Common myeloid progenitor, CD34-positive (primary cell): ENCODE measurements at regions not wholly inside any gene's neighbourhood (a gene's known extent, or its start where the extent isn't known, plus 50 kb on each side); places are given as distances from the start of the nearest gene placed in this dataset.

Experiments
- CTCF ChIA-PET: fragments of 350-600 bp; sonication (Branson Sonifier 250); formaldehyde crosslinking; loops from one replicate; lab custom pipeline; 2021; ENCODE audit warnings: antibody characterized with exemption; lab: Charles Lee
- POLR2A ChIA-PET: fragments of 350-600 bp; sonication (Branson Sonifier 250); formaldehyde crosslinking; loops from one replicate; lab custom pipeline; 2021; ENCODE audit warnings: antibody characterized with exemption; lab: Charles Lee
- DNase-seq, 3 donors: peaks; one replicate each; pipeline versions ENCODE4 v3.0.0 to v3.0.0-alpha.2; 2013
- H3K27ac ChIP-seq, 2 experiments: 1 replicate in 1 of 2; 2 replicates in 1 of 2; pipeline ENCODE4 v1.7.0; 2013; ENCODE audit warnings: inconsistent platforms in 2 of 2, low read length in 2 of 2, mild to moderate bottlenecking in 2 of 2, low read depth in 1 of 2, moderate library complexity in 1 of 2; ENCODE audit not compliant: severe bottlenecking in 2 of 2, insufficient read depth in 1 of 2, poor library complexity in 1 of 2
- H3K27me3 ChIP-seq, 5 experiments: replicated peaks in 2 of 5; 1 replicate in 3 of 5; 2 replicates in 2 of 5; pipeline versions ENCODE4 v1.6.1 to v1.7.0; 2013; ENCODE audit warnings: low read length in 4 of 5, mild to moderate bottlenecking in 2 of 5, moderate library complexity in 2 of 5, inconsistent platforms in 1 of 5; ENCODE audit not compliant: insufficient read depth in 5 of 5, control insufficient read depth in 4 of 5
- H3K36me3 ChIP-seq, 4 experiments: 1 replicate in 2 of 4; 2 replicates in 2 of 4; pipeline versions ENCODE4 v1.6.1 to v1.7.0; 2013; ENCODE audit warnings: low read length in 3 of 4, control low read depth in 1 of 4, mild to moderate bottlenecking in 1 of 4; ENCODE audit not compliant: control insufficient read depth in 4 of 4, insufficient read depth in 4 of 4
- H3K4me1 ChIP-seq, 4 experiments: 1 replicate in 3 of 4; 2 replicates in 1 of 4; pipeline versions ENCODE4 v1.6.1 to v1.7.1; 2013; ENCODE audit warnings: low read length in 3 of 4, mild to moderate bottlenecking in 3 of 4, control low read depth in 1 of 4, inconsistent platforms in 1 of 4, moderate library complexity in 1 of 4; ENCODE audit not compliant: control insufficient read depth in 4 of 4, insufficient read depth in 4 of 4; ENCODE audit errors: control extremely low read depth in 1 of 4
- H3K4me3 ChIP-seq, 7 experiments: 1 replicate in 4 of 7; 2 replicates in 3 of 7; pipeline versions ENCODE4 v1.5.1 to v1.7.0; 2013; ENCODE audit warnings: mild to moderate bottlenecking in 7 of 7, low read length in 6 of 7, moderate library complexity in 6 of 7, inconsistent platforms in 2 of 7, low read depth in 2 of 7, control low read depth in 1 of 7; ENCODE audit not compliant: insufficient read depth in 4 of 7, control insufficient read depth in 1 of 7; ENCODE audit errors: extremely low read depth in 1 of 7
- H3K9me3 ChIP-seq, 5 experiments: 1 replicate in 4 of 5; 2 replicates in 1 of 5; pipeline versions ENCODE4 v1.6.1 to v1.7.1; 2013; ENCODE audit warnings: low read length in 4 of 5, mild to moderate bottlenecking in 2 of 5, inconsistent platforms in 1 of 5, low read depth in 1 of 5, moderate library complexity in 1 of 5; ENCODE audit not compliant: control insufficient read depth in 4 of 5, insufficient read depth in 2 of 5; ENCODE audit errors: control extremely low read depth in 1 of 5
- WGBS: methylation state at CpG from one replicate; pipeline ENCODE4 v1.1.5; 2013; ENCODE audit not compliant: insufficient coverage; 5-methylcytosine and 5-hydroxymethylcytosine counted together

DNA sequence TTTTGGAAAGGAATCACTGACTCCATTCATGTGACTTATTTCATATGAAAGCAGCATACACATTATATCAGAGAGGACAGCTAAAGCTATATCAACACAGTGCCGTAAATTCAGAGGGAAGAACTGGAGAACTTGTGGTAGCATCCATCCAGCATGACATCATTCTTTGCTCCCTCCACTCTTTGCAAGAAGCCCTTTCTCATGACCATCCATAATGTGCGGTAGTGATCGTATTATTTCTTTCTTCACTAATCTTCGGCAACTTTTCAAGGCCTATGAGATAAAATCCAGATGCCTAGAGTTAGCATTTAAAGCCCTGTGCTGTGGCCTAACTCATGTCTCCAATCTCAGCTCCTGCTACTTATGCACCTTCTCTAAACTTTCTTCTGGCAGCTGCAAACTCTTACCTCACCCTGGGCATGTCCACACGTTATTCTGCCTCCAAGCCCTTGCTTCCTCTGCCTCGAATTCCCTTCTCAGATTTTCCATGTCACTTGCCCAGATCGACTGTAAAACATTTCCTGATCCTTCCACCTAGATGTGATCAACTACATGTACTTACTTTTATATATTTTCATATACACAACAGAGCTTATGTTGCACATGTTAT, 307.3 kb upstream of the SGCD start:
- no peaks in the 10 kb centered on the region for H3K27me3 ChIP-seq
- H3K36me3 ChIP-seq, result no peaks in the 10 kb centered on the region
- no peaks in the 10 kb centered on the region for H3K4me1 ChIP-seq
- no peak overlapping the region for H3K27ac ChIP-seq
- ChIA-PET CTCF (no interaction called here), POLR2A (no interaction called here)
- H3K9me3 ChIP-seq, result no peaks in the 10 kb centered on the region
- no peak overlapping the region for H3K4me3 ChIP-seq
- no peak for DNase-seq
- WGBS, result 84% methylated on average over 7 of the region's 7 CpGs

DNA sequence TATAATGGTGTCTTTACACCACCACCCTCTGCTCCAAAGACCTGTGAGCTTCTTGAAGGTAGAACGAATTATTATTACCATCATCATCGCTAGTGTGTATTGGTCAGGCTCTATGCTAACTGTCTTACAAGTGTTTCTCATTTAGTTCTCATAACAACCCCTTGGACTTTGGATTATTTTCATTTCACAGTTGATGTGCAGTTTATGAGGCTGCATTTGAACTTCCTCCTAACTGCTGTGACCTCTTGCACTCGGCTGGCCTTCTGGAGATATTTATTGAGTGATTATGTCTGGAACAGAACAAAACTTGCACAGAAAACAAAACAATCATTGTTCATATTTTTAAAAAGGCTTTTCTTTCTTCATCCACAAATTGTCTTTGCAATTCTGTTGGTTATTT, 306.3 kb upstream of the SGCD start:
- H3K27ac ChIP-seq, result no peak overlapping the region
- no peak for DNase-seq
- H3K27me3 ChIP-seq, result no peaks in the 10 kb centered on the region
- no peaks in the 10 kb centered on the region for H3K9me3 ChIP-seq
- H3K4me3 ChIP-seq, result no peak overlapping the region
- CTCF ChIA-PET, result no interaction called here
- no peaks in the 10 kb centered on the region for H3K36me3 ChIP-seq
- WGBS, result 100% methylated on average over 1 of the region's 3 CpGs
- POLR2A ChIA-PET, result no interaction called here
- H3K4me1 ChIP-seq, result no peaks in the 10 kb centered on the region

DNA sequence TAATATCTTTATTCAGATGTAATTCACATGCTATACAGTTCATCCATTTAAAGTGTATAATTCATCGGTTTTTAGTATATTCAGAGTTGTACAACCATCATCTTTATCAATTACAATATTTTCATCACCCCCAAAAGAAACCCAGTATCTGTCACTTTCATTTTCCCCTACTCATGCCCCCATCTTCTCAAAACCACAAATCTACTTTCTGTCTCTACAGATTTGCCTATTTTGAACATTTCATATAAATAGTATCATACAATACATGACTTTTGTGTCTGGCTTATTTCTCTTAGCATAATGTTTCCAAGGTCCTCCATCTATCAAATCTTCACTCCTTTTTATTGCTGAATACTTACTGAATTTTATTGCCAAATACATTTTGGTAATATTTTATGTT, 305.1 kb upstream of the SGCD start:
- DNase-seq, result no peak
- no peaks in the 10 kb centered on the region for H3K27me3 ChIP-seq
- WGBS, result 100% methylated on average over 1 of the region's 1 CpG
- no peaks in the 10 kb centered on the region for H3K9me3 ChIP-seq
- no peaks in the 10 kb centered on the region for H3K36me3 ChIP-seq
- no peaks in the 10 kb centered on the region for H3K4me1 ChIP-seq
- H3K27ac ChIP-seq, result no peak overlapping the region
- CTCF ChIA-PET, result no interaction called here
- POLR2A ChIA-PET, result no interaction called here
- no peak overlapping the region for H3K4me3 ChIP-seq

DNA sequence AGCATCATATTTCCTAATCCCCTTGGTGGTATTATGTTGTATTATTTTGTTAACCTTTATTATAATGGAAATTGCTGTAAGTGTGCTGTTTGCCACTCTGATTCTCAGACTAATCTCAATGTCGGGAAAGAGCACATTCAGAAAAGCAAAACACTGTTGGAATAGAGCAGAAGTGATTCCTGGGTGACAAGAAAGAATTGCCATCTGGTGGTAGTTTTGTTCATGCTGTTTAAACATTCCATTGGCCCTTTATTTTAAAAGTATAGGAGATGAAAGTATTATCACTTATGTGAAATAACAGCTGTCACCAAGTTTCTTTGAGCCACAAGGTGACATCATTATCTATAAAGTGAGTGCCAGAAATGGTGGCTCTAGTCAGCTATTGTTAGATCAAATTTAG, 301.3 kb upstream of the SGCD start:
- ChIA-PET CTCF (no interaction called here), POLR2A (no interaction called here)
- H3K27ac ChIP-seq, result no peak overlapping the region
- no peaks in the 10 kb centered on the region for H3K9me3 ChIP-seq
- DNase-seq, result no peak
- no peaks in the 10 kb centered on the region for H3K36me3 ChIP-seq
- no peak overlapping the region for H3K4me3 ChIP-seq
- no peaks in the 10 kb centered on the region for H3K4me1 ChIP-seq
- no CpG with 5 or more reads among the region's 1 CpG for WGBS
- H3K27me3 ChIP-seq, result no peaks in the 10 kb centered on the region

DNA sequence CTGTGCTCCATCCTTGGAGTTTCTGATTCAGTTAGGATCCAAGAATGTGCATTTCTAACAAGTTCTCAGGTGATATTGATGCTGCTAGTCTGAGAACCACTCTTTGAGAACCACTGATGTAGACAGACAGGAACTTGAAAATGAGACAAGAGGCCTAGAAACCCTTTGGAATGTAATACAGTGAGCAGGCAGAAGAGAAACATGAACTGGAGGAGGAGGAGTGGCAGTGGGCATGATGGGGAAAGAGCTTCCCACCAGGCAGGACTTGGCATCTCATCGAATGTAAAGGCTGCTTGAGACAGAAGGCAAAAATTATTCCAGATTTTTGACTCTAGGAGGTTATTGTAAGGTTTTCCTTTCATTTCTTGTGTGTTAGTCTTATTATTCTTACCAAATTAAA, 295.8 kb upstream of the SGCD start:
- CTCF ChIA-PET, result no interaction called here
- Histone ChIP-seq H3K36me3 (no peaks in the 10 kb centered on the region), H3K4me1 (no peaks in the 10 kb centered on the region), H3K9me3 (no peaks in the 10 kb centered on the region), H3K27ac (no peak overlapping the region), H3K4me3 (no peak overlapping the region), H3K27me3 (no peaks in the 10 kb centered on the region)
- DNase-seq, result no peak
- POLR2A ChIA-PET, result no interaction called here
- no CpG with 5 or more reads among the region's 1 CpG for WGBS

DNA sequence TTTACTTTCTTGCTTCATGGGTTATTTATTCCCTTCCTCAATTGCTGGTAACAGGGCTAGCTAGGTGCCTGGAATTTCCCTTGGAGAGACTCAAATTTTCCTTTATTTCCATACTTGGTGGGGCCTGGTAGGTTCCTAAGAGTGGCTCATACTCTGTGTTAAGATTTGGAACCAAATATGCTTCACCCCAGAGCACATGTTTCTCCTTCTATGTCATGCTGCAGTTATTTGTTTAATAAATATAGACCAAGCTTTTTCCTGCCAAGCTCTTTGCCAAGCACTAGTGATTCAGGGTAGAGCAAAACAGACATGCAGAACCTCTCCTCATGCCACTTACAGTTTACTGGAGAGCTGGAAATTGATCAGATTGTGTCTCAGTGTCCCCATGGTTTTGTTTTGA, 290.3 kb upstream of the SGCD start:
- Histone ChIP-seq H3K36me3 (no peaks in the 10 kb centered on the region), H3K27ac (no peak overlapping the region), H3K4me1 (no peaks in the 10 kb centered on the region), H3K27me3 (no peaks in the 10 kb centered on the region), H3K4me3 (no peak overlapping the region), H3K9me3 (no peaks in the 10 kb centered on the region)
- ChIA-PET POLR2A (no interaction called here), CTCF (interaction anchor here (1.4 kb wide), 1 partner anchor 75 kb away, joined by 3 read pairs; no protein-coding TSS in a partner anchor)
- DNase-seq, result no peak

DNA sequence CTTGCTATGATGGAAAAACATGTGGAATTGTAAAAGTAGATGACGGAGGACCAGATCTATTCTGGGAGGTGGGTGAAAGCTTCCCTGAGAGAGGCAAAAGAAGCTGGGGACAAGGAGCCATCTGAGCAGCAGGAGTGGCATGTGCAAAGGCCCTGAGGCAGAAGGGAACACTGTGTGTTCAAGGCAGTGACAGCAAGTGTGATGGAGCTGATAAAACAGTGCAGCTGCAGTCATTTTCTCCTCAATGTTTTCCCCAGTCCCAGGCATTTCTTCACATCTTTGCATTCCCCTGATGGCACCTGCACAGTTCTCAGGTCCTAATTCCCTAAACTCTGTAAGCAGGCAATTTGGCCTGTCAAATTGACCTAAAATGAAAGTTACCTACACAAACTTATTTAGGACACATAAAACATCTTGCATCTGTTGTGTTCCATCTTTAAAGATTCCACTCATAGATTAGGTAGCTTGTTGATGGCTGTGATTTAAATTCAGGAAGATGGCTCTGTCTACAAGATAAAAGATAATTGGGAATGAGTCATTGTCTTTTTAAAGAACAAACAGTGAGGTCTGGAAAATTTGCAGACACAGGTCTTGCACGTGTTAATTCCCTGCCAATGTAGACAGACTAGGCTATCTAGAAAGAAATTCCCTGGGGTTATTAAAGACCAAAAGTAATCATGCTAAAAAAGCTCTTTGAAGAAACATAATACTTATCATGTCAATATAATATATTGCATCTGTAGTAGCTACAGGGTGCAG, 289.6 kb upstream of the SGCD start:
- ChIA-PET POLR2A (no interaction called here), CTCF (no interaction called here)
- H3K4me3 ChIP-seq, result no peak overlapping the region
- H3K36me3 ChIP-seq, result no peaks in the 10 kb centered on the region
- H3K9me3 ChIP-seq, result no peaks in the 10 kb centered on the region
- 94% methylated on average over 2 of the region's 2 CpGs for WGBS
- no peaks in the 10 kb centered on the region for H3K27me3 ChIP-seq
- no peak for DNase-seq
- H3K27ac ChIP-seq, result no peak overlapping the region
- H3K4me1 ChIP-seq, result no peaks in the 10 kb centered on the region
